SK-N-SH treated with all-trans-retinoic acid at 6 μM for 48 hours (cell line): ENCODE measurements at regions not wholly inside any gene's neighbourhood (a gene's known extent, or its start where the extent isn't known, plus 50 kb on each side); places are given as distances from the start of the nearest gene placed in this dataset.

Source experiments
- ARNTL ChIP-seq: fragments of 450-650 bp; formaldehyde crosslinking; IDR thresholded peaks from 2 replicates; pipeline ENCODE4 v1.5.0; 2020; ENCODE audit warnings: low read depth, mild to moderate bottlenecking, moderate library complexity, borderline replicate concordance
- BACH2 ChIP-seq: fragments of 250-450 bp; sonication (Bioruptor Pico); IDR thresholded peaks from 2 replicates; pipeline ENCODE4 v1.9.0; 2021; ENCODE audit warnings: mild to moderate bottlenecking, borderline replicate concordance
- CSDC2 ChIP-seq: fragments of 250-450 bp; sonication (Bioruptor Pico); IDR thresholded peaks from 2 replicates; pipeline ENCODE4 v1.5.0; 2020; ENCODE audit warnings: mild to moderate bottlenecking, moderate library complexity
- CSRNP3 ChIP-seq: fragments of 250-450 bp; sonication (Bioruptor Pico); IDR thresholded peaks from 2 replicates; pipeline ENCODE4 v1.5.1; 2021; ENCODE audit warnings: mild to moderate bottlenecking, moderate library complexity
- ESRRG ChIP-seq: fragments of 250-450 bp; sonication (Bioruptor Pico); IDR thresholded peaks from 2 replicates; pipeline ENCODE4 v1.6.1; 2021; ENCODE audit warnings: mild to moderate bottlenecking
- OSR1 ChIP-seq: fragments of 250-450 bp; sonication (Bioruptor Pico); IDR thresholded peaks from 2 replicates; pipeline ENCODE4 v1.8.0; 2022; ENCODE audit warnings: moderate library complexity, mild to moderate bottlenecking, inconsistent platforms
- PATZ1 ChIP-seq: fragments of 250-450 bp; sonication (Bioruptor Pico); IDR thresholded peaks from 2 replicates; pipeline ENCODE4 v1.8.0; 2020; ENCODE audit warnings: mild to moderate bottlenecking, moderate library complexity, borderline replicate concordance
- RARB ChIP-seq: fragments of 250-450 bp; sonication (Bioruptor Pico); IDR thresholded peaks from 2 replicates; pipeline ENCODE4 v1.8.0; 2021; ENCODE audit warnings: mild to moderate bottlenecking, moderate library complexity
- TCF4 ChIP-seq: fragments of 250-450 bp; sonication (Bioruptor Pico); IDR thresholded peaks from 2 replicates; pipeline ENCODE4 v1.8.0; 2021; ENCODE audit warnings: mild to moderate bottlenecking, moderate library complexity, borderline replicate concordance
- TOX ChIP-seq: fragments of 250-450 bp; sonication (Bioruptor Pico); IDR thresholded peaks from 2 replicates; pipeline ENCODE4 v1.8.0; 2021; ENCODE audit warnings: mild to moderate bottlenecking, moderate library complexity, borderline replicate concordance
- TSHZ2 ChIP-seq: fragments of 250-450 bp; sonication (Bioruptor Pico); IDR thresholded peaks from 2 replicates; pipeline ENCODE4 v1.5.0; 2020; ENCODE audit warnings: mild to moderate bottlenecking, moderate library complexity
- ZC3H10 ChIP-seq: fragments of 250-450 bp; sonication (Bioruptor Pico); IDR thresholded peaks from 2 replicates; pipeline ENCODE4 v1.5.1; 2021; ENCODE audit warnings: mild to moderate bottlenecking, moderate library complexity
- ZFP30 ChIP-seq: fragments of 450-650 bp; formaldehyde crosslinking; IDR thresholded peaks from 2 replicates; pipeline ENCODE4 v1.5.0; 2022; ENCODE audit warnings: mild to moderate bottlenecking, moderate library complexity
- TF ChIP-seq, protein P1 (sequence below): fragments of 250-450 bp; sonication (Bioruptor Pico); IDR thresholded peaks from 2 replicates; pipeline ENCODE4 v1.5.1; 2020; ENCODE audit warnings: low read depth, mild to moderate bottlenecking, moderate library complexity

GRCh38 chr2:4973973-4974372 lies 718.2 kb upstream of the SOX11 start:
- TF ChIP-seq ZC3H10 (CRISPR knock-in tag) (no peak), PATZ1 (CRISPR knock-in tag) (no peak), CSRNP3 (CRISPR knock-in tag) (no peak), ZFP30 (CRISPR knock-in tag) (no peak), RARB (CRISPR knock-in tag) (no peak), CSDC2 (CRISPR knock-in tag) (no peak), ARNTL (no peak), OSR1 (CRISPR knock-in tag) (no peak), ESRRG (CRISPR knock-in tag) (no peak), BACH2 (CRISPR knock-in tag) (no peak), TSHZ2 (CRISPR knock-in tag) (no peak), TOX (CRISPR knock-in tag) (no peak), TCF4 (CRISPR knock-in tag) (no peak)
- TF ChIP-seq, protein P1, sequence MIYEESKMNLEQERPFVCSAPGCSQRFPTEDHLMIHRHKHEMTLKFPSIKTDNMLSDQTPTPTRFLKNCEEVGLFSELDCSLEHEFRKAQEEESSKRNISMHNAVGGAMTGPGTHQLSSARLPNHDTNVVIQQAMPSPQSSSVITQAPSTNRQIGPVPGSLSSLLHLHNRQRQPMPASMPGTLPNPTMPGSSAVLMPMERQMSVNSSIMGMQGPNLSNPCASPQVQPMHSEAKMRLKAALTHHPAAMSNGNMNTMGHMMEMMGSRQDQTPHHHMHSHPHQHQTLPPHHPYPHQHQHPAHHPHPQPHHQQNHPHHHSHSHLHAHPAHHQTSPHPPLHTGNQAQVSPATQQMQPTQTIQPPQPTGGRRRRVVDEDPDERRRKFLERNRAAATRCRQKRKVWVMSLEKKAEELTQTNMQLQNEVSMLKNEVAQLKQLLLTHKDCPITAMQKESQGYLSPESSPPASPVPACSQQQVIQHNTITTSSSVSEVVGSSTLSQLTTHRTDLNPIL (CRISPR knock-in tag): no peak
